Hematopoietic multipotent progenitor cell treated with erythropoietin and hydrocortisone succinate and interleukin-3 and kit ligand, for 6 days (in vitro differentiated cells): ENCODE measurements at regions not wholly inside any gene's neighbourhood (a gene's known extent, or its start where the extent isn't known, plus 50 kb on each side); places are given as distances from the start of the nearest gene placed in this dataset.

Experiments
- DNase-seq: peaks from one replicate; pipeline ENCODE4 v3.0.0-alpha.2; 2015

- DNase-seq: no peak
Observed at GRCh38 chr1:217311269-217311668, 319.6 kb downstream of the GPATCH2 start.

- DNase-seq: no peak
Observed at GRCh38 chr1:217281332-217281731, 349.6 kb downstream of the GPATCH2 start.

GRCh38 chr1:217275655-217276398 lies 355.1 kb downstream of the GPATCH2 start:
- DNase-seq: no peak

GRCh38 chr1:217274927-217275654 lies 355.8 kb downstream of the GPATCH2 start:
- no peak for DNase-seq

GRCh38 chr1:217274416-217274815 lies 356.5 kb downstream of the GPATCH2 start:
- no peak for DNase-seq

- DNase-seq: no peak
Observed at GRCh38 chr1:217273866-217274265, 357.0 kb downstream of the GPATCH2 start.

GRCh38 chr1:217272385-217272784 lies 358.5 kb downstream of the GPATCH2 start:
- DNase-seq: no peak

- DNase-seq: no peak
Observed at GRCh38 chr1:217270101-217270500, 360.8 kb downstream of the GPATCH2 start.

GRCh38 chr1:217268058-217268457 lies 362.8 kb downstream of the GPATCH2 start:
- no peak for DNase-seq

- DNase-seq: no peak
Observed at GRCh38 chr1:217261636-217262035, 369.3 kb downstream of the GPATCH2 start.

- DNase-seq: no peak
Observed at GRCh38 chr1:217260676-217261075, 370.2 kb downstream of the GPATCH2 start.

GRCh38 chr1:217253985-217254384 lies 376.9 kb downstream of the GPATCH2 start:
- DNase-seq: no peak

- DNase-seq: no peak
Observed at GRCh38 chr1:217253351-217253750, 377.5 kb downstream of the GPATCH2 start.

GRCh38 chr1:217251121-217251520 lies 379.8 kb downstream of the GPATCH2 start:
- no peak for DNase-seq

GRCh38 chr1:217249857-217250256 lies 381.0 kb downstream of the GPATCH2 start:
- DNase-seq: no peak

GRCh38 chr1:217244971-217245370 lies 385.9 kb downstream of the GPATCH2 start:
- no peak for DNase-seq

- DNase-seq: no peak
Observed at GRCh38 chr1:217240656-217241055, 390.2 kb downstream of the GPATCH2 start.

- no peak for DNase-seq
Observed at GRCh38 chr1:217238945-217239344, 391.9 kb downstream of the GPATCH2 start.

- no peak for DNase-seq
Observed at GRCh38 chr1:217230412-217230811, 400.5 kb downstream of the GPATCH2 start.

GRCh38 chr1:217228689-217229088 lies 402.2 kb downstream of the GPATCH2 start:
- DNase-seq: no peak

- DNase-seq: no peak
Observed at GRCh38 chr1:217224201-217224600, 406.7 kb downstream of the GPATCH2 start.

- no peak for DNase-seq
Observed at GRCh38 chr1:217214551-217214950, 416.3 kb downstream of the GPATCH2 start.

GRCh38 chr1:217211486-217211885 lies 419.4 kb downstream of the GPATCH2 start:
- no peak for DNase-seq

GRCh38 chr1:217205578-217205977 lies 425.3 kb downstream of the GPATCH2 start:
- no peak for DNase-seq

GRCh38 chr1:217196616-217197015 lies 434.3 kb downstream of the GPATCH2 start:
- DNase-seq: no peak
